ENCODE measurements at regions not wholly inside any gene's neighbourhood (a gene's known extent, or its start where the extent isn't known, plus 50 kb on each side); places are given as distances from the start of the nearest gene placed in this dataset.

DNA sequence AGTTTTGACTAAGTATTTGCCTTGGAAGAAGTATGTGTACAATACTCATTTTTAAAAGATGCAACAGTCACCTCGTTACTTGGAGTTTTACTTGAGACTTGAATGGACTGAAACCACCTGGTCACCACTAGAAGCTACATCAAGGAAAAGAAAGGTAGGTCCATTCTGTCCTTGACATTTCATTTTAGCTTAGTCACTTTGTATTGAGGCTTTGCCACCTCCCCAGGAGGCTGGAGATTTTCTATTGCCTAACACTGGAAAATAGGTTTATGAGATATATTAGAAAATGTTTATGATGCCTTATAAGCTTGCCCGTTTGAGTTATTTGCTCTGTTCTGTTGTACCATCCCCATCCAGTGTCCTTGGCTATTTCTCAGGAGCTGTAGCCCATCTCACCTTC lies 107.9 kb upstream of the ETAA1 start:
- H3K9me3 Mint-ChIP-seq = no peaks in the 10 kb centered on the region
- no peak for ATAC-seq (replicated peaks)
- H3K27me3 Mint-ChIP-seq = peaks cover 5% of the 10 kb centered on the region
- H3K36me3 Mint-ChIP-seq (ENCODE audit: low read depth) = no peaks in the 10 kb centered on the region
- no peaks in the 10 kb centered on the region for H3K4me1 Mint-ChIP-seq
- no peak overlapping the region for H3K27ac Mint-ChIP-seq
- no peak overlapping the region for H3K4me3 Mint-ChIP-seq

- ATAC-seq (replicated peaks) = peak; percentile 38
- no peaks in the 10 kb centered on the region for H3K9me3 Mint-ChIP-seq
- H3K27me3 Mint-ChIP-seq = peaks cover 5% of the 10 kb centered on the region
These were observed 107.2 kb upstream of the ETAA1 start for GRCh38 chr2:67289921-67290371.

GRCh38 chr2:67290451-67291290 lies 106.5 kb upstream of the ETAA1 start:
- no peaks in the 10 kb centered on the region for H3K27me3 Mint-ChIP-seq
- H3K4me1 Mint-ChIP-seq = no peaks in the 10 kb centered on the region
- no peak overlapping the region for H3K27ac Mint-ChIP-seq
- H3K4me3 Mint-ChIP-seq = no peak overlapping the region
- H3K36me3 Mint-ChIP-seq (ENCODE audit: low read depth) = no peaks in the 10 kb centered on the region
- H3K9me3 Mint-ChIP-seq = no peaks in the 10 kb centered on the region
- ATAC-seq (replicated peaks) = no peak

More at GRCh38 chr2:67289921-67290371, 107.2 kb upstream of the ETAA1 start:
- Mint-ChIP-seq H3K27ac (no peak overlapping the region), H3K4me3 (no peak overlapping the region), H3K36me3 (ENCODE audit: low read depth) (no peaks in the 10 kb centered on the region), H3K4me1 (no peaks in the 10 kb centered on the region)

- H3K9me3 Mint-ChIP-seq = no peaks in the 10 kb centered on the region
- H3K27ac Mint-ChIP-seq = no peak overlapping the region
- no peaks in the 10 kb centered on the region for H3K36me3 Mint-ChIP-seq (ENCODE audit: low read depth)
- no peak overlapping the region for H3K4me3 Mint-ChIP-seq
- no peak for ATAC-seq (replicated peaks)
- no peaks in the 10 kb centered on the region for H3K27me3 Mint-ChIP-seq
- no peaks in the 10 kb centered on the region for H3K4me1 Mint-ChIP-seq
These were observed 102.9 kb upstream of the ETAA1 start for GRCh38 chr2:67294218-67294617.

GRCh38 chr2:67295406-67295805 lies 101.7 kb upstream of the ETAA1 start:
- no peak overlapping the region for H3K4me3 Mint-ChIP-seq
- no peaks in the 10 kb centered on the region for H3K4me1 Mint-ChIP-seq
- H3K27ac Mint-ChIP-seq = no peak overlapping the region
- peaks cover 4% of the 10 kb centered on the region for H3K27me3 Mint-ChIP-seq
- no peaks in the 10 kb centered on the region for H3K9me3 Mint-ChIP-seq
- no peak for ATAC-seq (replicated peaks)
- H3K36me3 Mint-ChIP-seq (ENCODE audit: low read depth) = no peaks in the 10 kb centered on the region

- Mint-ChIP-seq H3K27me3 (peaks cover 4% of the 10 kb centered on the region), H3K9me3 (no peaks in the 10 kb centered on the region), H3K4me3 (no peak overlapping the region), H3K36me3 (ENCODE audit: low read depth) (no peaks in the 10 kb centered on the region), H3K4me1 (no peaks in the 10 kb centered on the region), H3K27ac (no peak overlapping the region)
- ATAC-seq (replicated peaks) = no peak
These were observed 101.3 kb upstream of the ETAA1 start for GRCh38 chr2:67295851-67296250.

DNA sequence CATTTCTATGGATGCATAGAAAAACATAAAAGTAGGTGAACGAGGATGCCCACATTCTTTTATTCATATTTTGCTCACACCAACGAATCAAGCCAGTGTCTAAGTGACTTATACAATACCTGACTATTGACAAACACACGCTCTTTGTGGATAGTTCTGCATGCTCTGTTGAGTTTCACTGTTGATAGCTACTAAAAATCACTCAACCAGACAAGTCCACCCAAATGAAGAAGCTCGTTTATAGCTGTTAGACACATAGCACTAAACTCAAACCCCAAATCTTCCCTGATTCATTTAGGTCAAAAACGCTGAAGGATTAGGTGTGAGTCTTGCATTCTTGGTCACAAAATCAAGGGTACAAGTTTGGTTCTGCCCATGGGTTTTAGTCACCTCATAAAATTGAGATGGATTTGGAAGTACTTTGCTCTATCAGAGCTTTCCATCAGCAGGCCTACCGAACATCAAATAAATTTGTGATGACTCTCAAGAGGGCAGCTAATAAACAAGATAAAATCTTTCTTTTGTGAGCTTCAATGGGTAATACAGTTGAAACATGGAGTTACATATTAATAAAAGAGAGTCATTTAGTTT lies 92.7 kb upstream of the ETAA1 start:
- no peaks in the 10 kb centered on the region for H3K36me3 Mint-ChIP-seq (ENCODE audit: low read depth)
- no peaks in the 10 kb centered on the region for H3K9me3 Mint-ChIP-seq
- H3K27me3 Mint-ChIP-seq = peaks cover 4% of the 10 kb centered on the region
- H3K27ac Mint-ChIP-seq = no peak overlapping the region
- no peaks in the 10 kb centered on the region for H3K4me1 Mint-ChIP-seq
- no peak for ATAC-seq (replicated peaks)
- no peak overlapping the region for H3K4me3 Mint-ChIP-seq

- Mint-ChIP-seq H3K4me1 (no peaks in the 10 kb centered on the region), H3K9me3 (no peaks in the 10 kb centered on the region), H3K27ac (no peak overlapping the region), H3K36me3 (ENCODE audit: low read depth) (no peaks in the 10 kb centered on the region), H3K27me3 (no peaks in the 10 kb centered on the region), H3K4me3 (no peak overlapping the region)
- no peak for ATAC-seq (replicated peaks)
These were observed 87.9 kb upstream of the ETAA1 start for GRCh38 chr2:67309281-67309680.

GRCh38 chr2:67311536-67311935 lies 85.6 kb upstream of the ETAA1 start:
- Mint-ChIP-seq H3K27me3 (no peaks in the 10 kb centered on the region), H3K27ac (no peak overlapping the region), H3K36me3 (ENCODE audit: low read depth) (no peaks in the 10 kb centered on the region), H3K4me3 (no peak overlapping the region), H3K9me3 (no peaks in the 10 kb centered on the region), H3K4me1 (no peaks in the 10 kb centered on the region)
- no peak for ATAC-seq (replicated peaks)

GRCh38 chr2:67312871-67313270 lies 84.3 kb upstream of the ETAA1 start:
- no peak overlapping the region for H3K27ac Mint-ChIP-seq
- H3K4me3 Mint-ChIP-seq = no peak overlapping the region
- H3K9me3 Mint-ChIP-seq = no peaks in the 10 kb centered on the region
- no peaks in the 10 kb centered on the region for H3K27me3 Mint-ChIP-seq
- H3K36me3 Mint-ChIP-seq (ENCODE audit: low read depth) = no peaks in the 10 kb centered on the region
- H3K4me1 Mint-ChIP-seq = no peaks in the 10 kb centered on the region
- ATAC-seq (replicated peaks) = no peak

- H3K9me3 Mint-ChIP-seq = no peaks in the 10 kb centered on the region
- H3K27me3 Mint-ChIP-seq = no peaks in the 10 kb centered on the region
- H3K4me1 Mint-ChIP-seq = no peaks in the 10 kb centered on the region
- no peak for ATAC-seq (replicated peaks)
- H3K27ac Mint-ChIP-seq = no peak overlapping the region
- H3K4me3 Mint-ChIP-seq = no peak overlapping the region
- H3K36me3 Mint-ChIP-seq (ENCODE audit: low read depth) = no peaks in the 10 kb centered on the region
These were observed 83.6 kb upstream of the ETAA1 start for GRCh38 chr2:67313536-67313935.

DNA sequence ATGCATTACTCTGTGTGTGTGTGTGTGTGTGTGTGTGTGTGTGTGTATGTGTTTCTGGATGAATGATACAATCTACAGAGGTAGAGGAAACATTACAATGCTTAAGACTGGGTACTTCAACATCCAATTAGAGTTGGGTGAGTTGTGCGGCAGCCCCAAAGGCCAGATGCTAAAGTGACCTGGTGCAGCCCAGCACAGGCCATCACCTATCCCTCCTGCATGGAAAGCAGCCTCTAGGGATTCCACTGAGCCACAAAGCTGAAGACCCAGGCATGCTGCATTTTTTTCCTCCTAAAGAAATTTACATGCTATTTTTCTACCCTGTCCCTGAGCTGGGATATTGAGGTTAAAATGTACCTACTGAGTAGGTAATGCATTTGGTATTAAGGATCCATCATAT lies 79.1 kb upstream of the ETAA1 start:
- no peak overlapping the region for H3K4me3 Mint-ChIP-seq
- no peaks in the 10 kb centered on the region for H3K27me3 Mint-ChIP-seq
- no peaks in the 10 kb centered on the region for H3K4me1 Mint-ChIP-seq
- no peaks in the 10 kb centered on the region for H3K36me3 Mint-ChIP-seq (ENCODE audit: low read depth)
- H3K9me3 Mint-ChIP-seq = no peaks in the 10 kb centered on the region
- H3K27ac Mint-ChIP-seq = no peak overlapping the region
- ATAC-seq (replicated peaks) = no peak

DNA sequence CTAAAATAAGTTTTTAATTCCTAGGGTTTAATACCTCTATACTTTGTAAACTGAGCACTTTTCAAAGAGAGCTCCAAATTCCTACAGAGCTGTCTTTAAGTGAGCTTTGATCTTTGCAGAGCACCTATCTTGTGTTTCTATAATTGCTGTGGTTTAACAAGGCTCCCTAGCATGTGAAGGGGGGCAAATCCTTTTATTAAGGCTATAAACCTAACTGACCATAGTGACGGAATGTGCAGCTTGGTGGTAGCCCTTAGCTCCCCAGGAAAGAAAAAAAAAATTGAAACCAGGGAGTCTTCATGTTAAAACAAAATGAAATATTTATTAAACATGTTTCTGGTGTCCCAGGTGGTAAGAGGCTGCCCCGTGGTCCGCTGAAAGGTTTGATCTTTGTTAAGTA lies 78.6 kb upstream of the ETAA1 start:
- H3K4me3 Mint-ChIP-seq = no peak overlapping the region
- H3K36me3 Mint-ChIP-seq (ENCODE audit: low read depth) = no peaks in the 10 kb centered on the region
- no peaks in the 10 kb centered on the region for H3K27me3 Mint-ChIP-seq
- H3K27ac Mint-ChIP-seq = no peak overlapping the region
- no peak for ATAC-seq (replicated peaks)
- no peaks in the 10 kb centered on the region for H3K9me3 Mint-ChIP-seq
- no peaks in the 10 kb centered on the region for H3K4me1 Mint-ChIP-seq

DNA sequence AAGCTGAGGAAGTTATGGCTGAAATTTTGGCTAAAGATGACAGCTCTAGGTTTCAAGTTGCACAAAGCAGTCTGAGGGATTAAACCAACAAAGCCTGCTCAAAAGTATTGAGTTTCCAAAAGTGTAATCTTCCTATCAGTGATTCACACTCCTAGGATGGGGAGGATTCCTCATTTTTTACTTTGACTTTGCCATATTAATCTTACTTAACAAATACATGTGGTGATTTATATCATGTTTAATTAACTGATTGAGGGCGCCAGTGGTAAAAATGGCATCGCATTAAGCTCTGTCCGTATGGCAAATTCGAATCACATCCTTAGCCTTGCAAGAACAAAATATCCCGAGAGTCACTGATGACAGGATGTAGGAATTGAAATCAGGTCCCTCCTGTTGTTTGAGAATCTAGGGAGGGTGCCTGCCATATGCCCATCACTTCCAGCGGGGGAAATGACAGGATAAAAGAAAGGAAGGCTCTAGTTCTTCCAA lies 78.1 kb upstream of the ETAA1 start:
- Mint-ChIP-seq H3K27me3 (no peaks in the 10 kb centered on the region), H3K9me3 (no peaks in the 10 kb centered on the region), H3K36me3 (ENCODE audit: low read depth) (no peaks in the 10 kb centered on the region), H3K27ac (no peak overlapping the region), H3K4me3 (no peak overlapping the region), H3K4me1 (no peaks in the 10 kb centered on the region)
- ATAC-seq (replicated peaks) = no peak

DNA sequence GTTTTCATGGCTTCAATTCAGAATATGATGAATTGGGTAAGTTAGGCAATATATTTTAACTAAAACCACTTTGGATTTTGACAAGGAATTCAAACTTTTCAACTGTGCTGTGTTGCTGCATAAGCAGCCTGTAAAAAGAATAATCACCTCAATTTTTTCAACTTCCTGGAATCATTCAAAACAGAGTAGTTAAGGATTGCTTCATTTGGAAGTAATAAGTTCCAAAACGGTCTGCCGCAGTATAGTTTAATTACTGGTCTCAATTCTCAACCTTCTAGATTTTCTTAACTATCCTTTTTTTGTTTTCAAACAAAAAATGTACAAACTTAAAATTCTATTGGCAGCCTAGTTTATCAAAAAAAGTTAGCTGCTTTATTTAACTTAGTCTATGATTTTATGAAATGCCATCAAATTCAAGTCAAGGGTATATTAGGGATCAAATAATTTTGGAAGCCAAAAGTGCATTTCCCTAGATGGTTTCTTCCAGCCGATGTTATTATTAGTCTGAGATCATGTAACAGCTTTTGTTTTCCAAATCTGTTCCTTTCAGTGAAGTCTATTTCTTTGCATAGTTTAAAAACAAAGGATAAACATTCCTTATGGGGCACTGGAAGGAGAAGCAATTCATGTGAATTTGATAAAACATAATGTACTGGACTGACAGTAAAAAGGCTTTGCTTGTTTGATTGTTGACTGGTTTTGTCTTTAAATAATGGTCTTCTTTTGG lies 76.1 kb upstream of the ETAA1 start:
- Mint-ChIP-seq H3K27ac (no peak overlapping the region), H3K4me1 (no peaks in the 10 kb centered on the region), H3K27me3 (peaks cover 3% of the 10 kb centered on the region), H3K9me3 (no peaks in the 10 kb centered on the region), H3K4me3 (no peak overlapping the region), H3K36me3 (ENCODE audit: low read depth) (no peaks in the 10 kb centered on the region)
- no peak for ATAC-seq (replicated peaks)
